ENCODE measurements at regions not wholly inside any gene's neighbourhood (a gene's known extent, or its start where the extent isn't known, plus 50 kb on each side); places are given as distances from the start of the nearest gene placed in this dataset.

GRCh38 chr10:62866941-62867340 lies 50.8 kb upstream of the EGR2 start:
- Mint-ChIP-seq H3K4me1 (ENCODE audit: unreplicated experiment) (no peaks in the 10 kb centered on the region), H3K4me3 (no peak overlapping the region), H3K9me3 (no peaks in the 10 kb centered on the region), H3K27ac (no peak overlapping the region), H3K36me3 (no peaks in the 10 kb centered on the region), H3K27me3 (peaks cover 16% of the 10 kb centered on the region)
- no peak for DNase-seq (ENCODE audit: extremely low spot score, unreplicated experiment)
- no peak for TF ChIP-seq CTCF (conservative IDR thresholded peaks at IDR 0.05)

DNA sequence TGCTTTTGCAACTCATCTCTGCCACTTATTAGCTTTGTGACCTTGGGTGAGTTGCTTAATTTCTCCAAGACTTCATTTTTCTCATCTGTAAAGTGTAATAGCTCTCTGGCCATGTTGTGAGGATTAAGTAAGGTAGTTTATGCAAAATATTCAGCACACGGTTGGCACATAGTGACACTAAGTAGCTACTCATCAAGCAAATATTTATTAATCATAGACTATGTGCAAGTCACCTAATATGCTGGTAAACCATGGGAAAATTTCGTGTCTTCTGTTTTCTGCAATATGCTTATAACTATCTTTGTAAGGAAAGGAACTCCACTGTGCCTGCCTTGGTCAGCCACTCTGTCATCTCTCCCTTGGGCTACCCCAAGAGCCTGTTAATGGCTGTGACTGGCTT lies 50.3 kb upstream of the EGR2 start:
- no peak overlapping the region for H3K27ac Mint-ChIP-seq
- no peak for TF ChIP-seq CTCF (conservative IDR thresholded peaks at IDR 0.05)
- peaks cover 15% of the 10 kb centered on the region for H3K27me3 Mint-ChIP-seq
- H3K36me3 Mint-ChIP-seq: no peaks in the 10 kb centered on the region
- no peak for DNase-seq (ENCODE audit: extremely low spot score, unreplicated experiment)
- H3K4me1 Mint-ChIP-seq (ENCODE audit: unreplicated experiment): no peaks in the 10 kb centered on the region
- H3K9me3 Mint-ChIP-seq: no peaks in the 10 kb centered on the region
- no peak overlapping the region for H3K4me3 Mint-ChIP-seq

Measured in type B pancreatic cell (in vitro differentiated cells).